LoVo (cell line): ENCODE measurements at regions not wholly inside any gene's neighbourhood (a gene's known extent, or its start where the extent isn't known, plus 50 kb on each side); places are given as distances from the start of the nearest gene placed in this dataset.
"Not testable (repeated sequence)": the region's sequence is repeated elsewhere in the genome, so short reads cannot be mapped to it uniquely, and the experiment has no call there.

Experiments
- DNase-seq: peaks from one replicate; pipeline ENCODE4 v3.0.0-alpha.2; 2016; ENCODE audit warnings: low spot score

GRCh38 chr11:129637983-129638776 lies 177.5 kb upstream of the TMEM45B start:
- DNase-seq, result no peak

GRCh38 chr11:129639300-129639699 lies 176.3 kb upstream of the TMEM45B start:
- DNase-seq, result peak; percentile 83

- DNase-seq, result no peak
These were observed 175.0 kb upstream of the TMEM45B start for GRCh38 chr11:129640671-129641070.

GRCh38 chr11:129643031-129643721 lies 172.5 kb upstream of the TMEM45B start:
- DNase-seq, result peak; percentile 46

DNA sequence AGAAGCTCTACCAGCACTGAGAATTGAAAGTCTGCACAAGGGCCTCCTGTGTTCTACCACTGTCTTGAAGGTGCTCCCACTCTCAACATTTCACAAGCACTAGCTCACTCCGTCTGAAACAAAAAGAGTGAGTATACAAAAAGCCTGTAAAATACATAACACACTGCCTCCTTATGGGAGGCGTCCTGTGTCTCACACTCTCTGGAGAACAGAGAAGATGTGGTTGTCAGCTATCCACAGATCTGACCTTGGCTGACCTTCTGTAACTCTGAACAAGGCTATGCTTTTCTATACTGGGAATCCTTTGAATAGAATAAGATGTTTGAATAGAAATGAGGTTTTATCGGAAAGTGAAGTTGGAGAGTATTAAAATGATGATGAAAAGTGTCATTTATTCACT lies 171.3 kb upstream of the TMEM45B start:
- DNase-seq, result no peak

- DNase-seq, result no peak
These were observed 169.7 kb upstream of the TMEM45B start for GRCh38 chr11:129645943-129646342.

GRCh38 chr11:129650044-129650443 lies 165.6 kb upstream of the TMEM45B start:
- DNase-seq, result not testable (repeated sequence)

DNA sequence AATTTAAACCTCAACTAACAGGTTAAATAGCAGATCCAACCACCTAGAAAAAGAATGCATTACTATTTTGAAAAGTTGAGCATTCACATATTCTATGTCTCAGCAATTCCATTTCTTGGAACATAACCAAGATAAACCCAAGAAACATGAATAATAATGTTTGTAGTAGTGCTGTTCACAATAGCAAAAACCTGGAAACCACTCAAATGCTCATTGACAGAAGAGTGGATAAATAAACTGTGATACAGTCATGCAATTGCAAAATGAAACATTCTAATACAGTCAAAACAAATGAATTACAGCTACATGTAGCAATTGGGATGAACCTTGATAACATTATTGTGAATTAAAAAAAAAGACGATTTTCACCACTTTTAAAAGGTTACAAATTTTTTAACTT lies 162.8 kb upstream of the TMEM45B start:
- no peak for DNase-seq

GRCh38 chr11:129655247-129655832 lies 160.3 kb upstream of the TMEM45B start:
- DNase-seq, result no peak

DNA sequence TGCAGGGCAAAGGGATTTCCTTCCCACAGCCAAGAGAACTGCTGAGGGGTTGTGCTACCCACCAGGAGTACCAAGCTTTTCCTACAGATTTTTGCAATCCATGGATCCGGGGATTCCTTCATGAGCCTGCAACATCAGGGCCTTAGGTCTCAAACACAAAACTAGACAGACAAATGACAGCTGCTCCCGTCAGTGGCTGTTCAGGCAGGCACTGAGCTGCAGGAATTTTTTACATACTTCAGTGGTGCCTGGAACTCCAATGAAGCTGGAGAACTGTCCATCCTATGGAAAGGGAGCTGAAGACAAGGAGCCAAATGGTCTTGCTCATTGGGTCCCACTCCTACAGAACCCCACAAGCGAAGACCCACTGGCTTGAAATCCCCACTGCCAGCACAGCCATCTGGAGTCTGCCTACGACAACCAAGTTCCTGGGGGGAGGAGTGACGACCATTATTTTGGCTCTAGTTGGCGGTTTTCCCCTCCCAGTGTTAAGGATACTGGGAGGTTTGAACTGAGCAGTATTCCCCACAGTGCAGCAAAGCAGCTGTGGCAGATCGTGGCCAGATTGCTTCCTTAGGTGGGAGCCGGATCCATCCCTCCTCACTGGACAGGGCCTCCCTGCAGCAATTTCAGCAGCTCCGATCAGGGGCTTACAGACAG lies 157.7 kb upstream of the TMEM45B start:
- DNase-seq, result no peak

DNA sequence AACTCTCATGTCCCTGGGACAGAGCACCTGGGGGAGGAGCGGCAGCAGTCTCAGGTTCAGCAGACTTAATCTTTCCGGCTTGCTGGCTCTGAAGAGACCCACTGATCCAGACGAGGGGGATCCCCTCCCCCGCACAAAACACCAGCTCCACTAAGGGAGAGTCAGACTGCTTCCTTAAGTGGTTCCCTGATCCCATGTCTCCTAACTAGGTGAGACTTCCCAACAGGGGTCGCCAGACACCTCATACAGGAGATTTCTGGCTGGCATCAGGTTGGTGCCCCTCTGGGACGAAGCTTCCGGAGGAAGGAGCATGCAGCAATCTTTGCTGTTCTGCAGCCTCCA lies 157.2 kb upstream of the TMEM45B start:
- no peak for DNase-seq

DNA sequence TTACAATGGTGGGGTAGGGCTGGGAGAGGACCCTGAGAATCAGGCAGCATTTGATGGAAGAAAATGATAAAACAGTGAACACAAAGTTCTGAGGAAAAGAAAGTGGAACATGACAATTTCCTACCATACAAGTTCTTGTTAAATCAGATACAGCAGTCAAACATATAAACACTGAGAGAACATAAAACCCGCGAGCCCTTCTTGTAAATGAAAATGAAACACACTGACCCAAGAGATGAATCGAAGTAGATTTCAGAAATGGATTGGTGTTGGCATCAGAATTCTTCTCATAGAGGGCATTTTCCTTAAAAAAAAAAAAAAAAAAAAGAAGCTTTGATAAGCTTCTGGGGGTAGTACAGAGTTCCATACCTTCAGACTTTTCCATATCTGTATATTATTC lies 134.7 kb upstream of the TMEM45B start:
- no peak for DNase-seq

DNA sequence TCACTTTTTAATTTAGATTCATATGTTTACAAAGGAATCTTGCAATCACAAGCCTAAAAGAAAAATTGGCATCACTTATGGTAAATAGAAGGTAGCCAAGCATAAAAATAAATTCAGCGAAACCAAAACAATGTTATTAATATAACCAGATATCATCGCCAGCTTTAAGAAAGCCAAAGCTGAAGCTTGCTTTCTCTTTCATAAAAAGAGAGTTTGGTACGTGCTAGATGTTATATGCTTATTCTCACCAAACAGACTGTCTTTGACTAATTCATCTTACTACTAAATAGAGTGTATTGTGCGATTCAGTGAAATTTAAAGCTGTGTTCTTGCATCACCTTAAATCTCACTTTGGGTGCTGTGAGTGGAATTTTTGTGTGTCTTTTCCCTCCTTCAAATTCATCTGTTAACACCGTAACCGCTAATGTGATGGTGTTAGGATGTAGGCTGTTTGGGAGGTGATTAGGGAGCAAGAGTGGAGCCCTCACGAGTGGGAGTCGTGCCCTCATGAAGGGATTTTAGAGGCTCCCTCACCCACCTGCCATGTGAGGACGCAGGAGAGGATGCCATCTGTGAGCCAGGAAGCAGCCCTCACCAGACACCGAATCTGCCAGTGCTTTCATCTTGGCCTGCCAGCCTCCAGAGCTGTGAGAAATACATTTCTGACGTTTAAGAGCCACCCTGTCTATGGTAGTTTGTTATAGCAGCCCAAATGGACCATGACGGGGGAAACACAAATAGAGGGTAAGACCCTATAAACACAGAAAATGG lies 134.1 kb upstream of the TMEM45B start:
- no peak for DNase-seq

GRCh38 chr11:129686269-129686668 lies 129.4 kb upstream of the TMEM45B start:
- DNase-seq, result no peak

DNA sequence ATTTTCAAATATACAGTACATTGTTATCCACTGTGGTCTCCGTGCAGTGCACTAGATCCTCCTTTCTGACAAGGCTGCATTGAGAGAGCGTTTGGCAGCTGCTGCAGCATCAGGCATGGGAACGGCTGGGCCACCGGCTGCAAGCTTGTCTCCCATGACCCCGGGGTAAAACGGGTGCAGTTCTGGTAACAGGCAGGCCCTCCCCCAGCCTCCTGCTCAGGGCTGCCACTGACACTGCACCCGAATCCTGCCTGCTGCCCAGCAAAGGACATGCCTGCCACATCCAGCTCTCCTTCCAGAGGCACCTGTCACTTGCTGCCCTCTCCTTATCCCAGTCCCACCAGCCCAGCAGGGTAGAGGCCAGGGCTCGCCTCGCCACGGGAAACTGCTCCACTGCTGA lies 124.5 kb upstream of the TMEM45B start:
- no peak for DNase-seq

- DNase-seq, result no peak
These were observed 121.1 kb upstream of the TMEM45B start for GRCh38 chr11:129694538-129694937.

GRCh38 chr11:129694966-129695365 lies 120.7 kb upstream of the TMEM45B start:
- DNase-seq, result no peak

DNA sequence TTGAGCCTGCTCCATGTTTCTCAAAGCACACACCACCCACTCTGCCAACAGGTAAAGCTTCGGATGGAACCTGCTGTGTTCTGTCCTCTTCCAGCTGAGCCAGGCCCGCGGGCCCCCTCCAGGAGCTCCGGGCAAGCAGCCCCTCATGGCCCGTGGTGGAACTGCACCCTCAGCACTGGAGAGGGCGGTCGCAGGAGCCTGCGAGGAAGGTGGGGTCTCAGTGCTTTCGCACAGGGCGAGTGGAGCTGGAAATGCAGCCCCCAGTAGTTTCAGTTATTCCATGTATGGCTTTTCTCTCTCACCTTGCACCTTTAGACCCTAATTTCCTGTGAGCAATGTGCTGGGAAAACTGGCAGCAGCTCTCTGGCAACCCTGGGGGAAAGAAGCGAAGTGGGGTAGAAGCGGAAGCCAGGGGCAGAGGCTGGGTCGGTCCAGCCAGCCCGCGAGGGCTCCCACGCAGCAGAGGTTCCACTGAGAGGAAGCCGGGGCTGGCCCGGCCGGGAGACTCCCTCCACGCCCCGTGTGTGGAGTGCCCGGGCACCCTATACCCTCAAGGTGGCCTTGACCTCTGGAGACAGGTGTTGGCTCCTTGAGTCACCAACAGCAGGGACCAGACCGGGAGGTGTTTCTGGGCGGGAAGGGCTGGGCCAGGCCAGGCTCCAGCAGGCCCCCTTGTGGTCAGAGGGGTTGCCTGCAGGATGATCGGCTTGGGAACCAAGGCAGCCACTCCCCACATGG lies 119.9 kb upstream of the TMEM45B start:
- peak; percentile 56 for DNase-seq

GRCh38 chr11:129696309-129696989 lies 119.2 kb upstream of the TMEM45B start:
- DNase-seq, result no peak

DNA sequence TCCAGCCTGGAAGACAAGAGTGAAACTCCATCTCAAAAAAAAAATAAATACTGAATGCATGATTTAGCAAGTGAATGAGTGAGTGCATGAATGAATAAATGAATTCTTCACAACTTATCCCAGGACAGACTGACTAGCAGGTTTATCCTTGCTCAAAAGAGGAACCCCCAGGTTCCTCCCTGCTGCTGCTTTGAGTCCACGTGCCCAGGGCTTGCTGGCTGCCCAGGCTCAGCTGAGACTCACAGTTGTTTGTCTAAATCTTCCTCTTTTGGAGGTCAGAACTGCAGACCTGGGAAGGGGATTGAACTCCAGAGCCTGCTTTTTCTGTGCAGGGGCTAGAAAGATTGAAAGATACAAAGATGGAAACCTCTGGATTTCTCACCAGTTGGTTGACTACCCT lies 117.4 kb upstream of the TMEM45B start:
- no peak for DNase-seq
